HEK293 (cell line): ENCODE measurements at regions not wholly inside any gene's neighbourhood (a gene's known extent, or its start where the extent isn't known, plus 50 kb on each side); places are given as distances from the start of the nearest gene placed in this dataset.

Source experiments
- CTCF ChIA-PET: fragments of 350-600 bp; formaldehyde crosslinking; extraction: SDS; loops from one replicate; lab custom pipeline; 2021; ENCODE audit warnings: antibody characterized with exemption; lab: Yijun Ruan, JAX
- POLR2A ChIA-PET: fragments of 300-600 bp; formaldehyde crosslinking; extraction: SDS; loops from one replicate; lab custom pipeline; 2020; ENCODE audit warnings: antibody characterized with exemption, inconsistent platforms; lab: Yijun Ruan, JAX
- H3K27ac ChIP-seq: fragments of 200-500 bp; sonication (Bioruptor generic); 2 replicates; pipeline ENCODE4 v1.5.1; 2014; ENCODE audit warnings: low read depth, low read length, control low read depth, inconsistent platforms; ENCODE audit errors: extremely low read depth
- H3K36me3 ChIP-seq, 2 experiments: fragments of 200-500 bp in 1 of 2; sonication (Bioruptor generic) in 1 of 2; 1 replicate in 1 of 2; 2 replicates in 1 of 2; pipeline ENCODE4 v1.5.1; 2014 to 2017; ENCODE audit warnings: inconsistent platforms in 2 of 2, low read length in 2 of 2; ENCODE audit not compliant: control insufficient read depth in 2 of 2, insufficient read depth in 1 of 2
- H3K4me1 ChIP-seq: fragments of 200-500 bp; sonication (Bioruptor generic); 2 replicates; pipeline ENCODE4 v1.5.1; 2014; ENCODE audit warnings: mild to moderate bottlenecking, low read length, inconsistent platforms; ENCODE audit not compliant: control insufficient read depth, insufficient read depth
- H3K4me3 ChIP-seq: 2 replicates; pipeline ENCODE4 v1.5.1; 2011; ENCODE audit warnings: low read depth, mild to moderate bottlenecking, control low read depth, low read length, moderate library complexity
- H3K9me3 ChIP-seq: fragments of 200-500 bp; sonication (Bioruptor generic); 2 replicates; pipeline ENCODE4 v1.5.1; 2014; ENCODE audit warnings: low read depth, low read length, inconsistent platforms; ENCODE audit not compliant: control insufficient read depth, insufficient read depth
- KLF7 ChIP-seq: fragments of 450-650 bp; formaldehyde crosslinking; IDR thresholded peaks from 2 replicates; pipeline ENCODE4 v1.5.1; 2016; ENCODE audit warnings: missing biosample characterization, missing genetic modification characterization, borderline replicate concordance
- SCRT2 ChIP-seq: fragments of 450-650 bp; formaldehyde crosslinking; IDR thresholded peaks from 2 replicates; pipeline ENCODE4 v1.5.1; 2016; ENCODE audit warnings: missing biosample characterization, missing genetic modification characterization
- YY2 ChIP-seq: fragments of 450-650 bp; formaldehyde crosslinking; IDR thresholded peaks from 2 replicates; pipeline ENCODE4 v1.5.1; 2016; ENCODE audit warnings: missing biosample characterization, missing genetic modification characterization
- ZNF16 ChIP-seq: fragments of 450-650 bp; formaldehyde crosslinking; IDR thresholded peaks from 2 replicates; pipeline ENCODE4 v1.5.1; 2016; ENCODE audit warnings: low read depth, missing biosample characterization, missing genetic modification characterization
- ZNF169 ChIP-seq: fragments of 450-650 bp; formaldehyde crosslinking; IDR thresholded peaks from 2 replicates; pipeline ENCODE4 v1.5.1; 2016; ENCODE audit warnings: missing biosample characterization, missing genetic modification characterization
- ZNF175 ChIP-seq: fragments of 450-650 bp; formaldehyde crosslinking; IDR thresholded peaks from 2 replicates; pipeline ENCODE4 v1.5.1; 2016; ENCODE audit warnings: missing biosample characterization, missing genetic modification characterization
- ZNF2 ChIP-seq: fragments of 450-650 bp; formaldehyde crosslinking; IDR thresholded peaks from 2 replicates; pipeline ENCODE4 v1.5.1; 2016; ENCODE audit warnings: missing biosample characterization, missing genetic modification characterization
- ZNF23 ChIP-seq: fragments of 450-650 bp; formaldehyde crosslinking; IDR thresholded peaks from 2 replicates; pipeline ENCODE4 v1.5.1; 2016; ENCODE audit warnings: missing biosample characterization, missing genetic modification characterization, borderline replicate concordance
- ZNF274 ChIP-seq, 2 experiments: fragments of 200-500 bp in 1 of 2; fragments of 450-650 bp in 1 of 2; sonication (Bioruptor generic) in 1 of 2; formaldehyde crosslinking in 1 of 2; IDR thresholded peaks; 2 replicates each; pipeline versions ENCODE4 v1.5.1 to v1.6.1; 2014 to 2016; ENCODE audit warnings: borderline replicate concordance in 1 of 2, inconsistent platforms in 1 of 2, low read length in 1 of 2, missing biosample characterization in 1 of 2, missing genetic modification characterization in 1 of 2
- ZNF777 ChIP-seq: fragments of 450-650 bp; formaldehyde crosslinking; IDR thresholded peaks from 2 replicates; pipeline ENCODE4 v1.5.1; 2017; ENCODE audit warnings: missing biosample characterization, missing genetic modification characterization, borderline replicate concordance
- TF ChIP-seq, protein P1 (sequence below): fragments of 450-650 bp; formaldehyde crosslinking; IDR thresholded peaks from 2 replicates; pipeline ENCODE4 v1.5.1; 2016; ENCODE audit warnings: missing biosample characterization, missing genetic modification characterization
- TF ChIP-seq, protein P2 (sequence below): fragments of 450-650 bp; formaldehyde crosslinking; IDR thresholded peaks from 2 replicates; pipeline ENCODE4 v1.5.1; 2016; ENCODE audit warnings: missing biosample characterization, missing genetic modification characterization
- TF ChIP-seq, protein P3 (sequence below): fragments of 450-650 bp; formaldehyde crosslinking; IDR thresholded peaks from 2 replicates; pipeline ENCODE4 v1.5.1; 2016; ENCODE audit warnings: missing biosample characterization, missing genetic modification characterization
- TF ChIP-seq, protein P4 (sequence below): fragments of 450-650 bp; formaldehyde crosslinking; IDR thresholded peaks from 2 replicates; pipeline ENCODE4 v1.5.1; 2016; ENCODE audit warnings: missing biosample characterization, missing genetic modification characterization, borderline replicate concordance
- TF ChIP-seq, protein P5 (sequence below): fragments of 450-650 bp; formaldehyde crosslinking; IDR thresholded peaks from 2 replicates; pipeline ENCODE4 v1.5.1; 2017; ENCODE audit warnings: missing biosample characterization, missing genetic modification characterization
- TF ChIP-seq, protein P6 (sequence below): fragments of 450-650 bp; formaldehyde crosslinking; IDR thresholded peaks from 2 replicates; pipeline ENCODE4 v1.5.1; 2016; ENCODE audit warnings: missing biosample characterization, missing genetic modification characterization

DNA sequence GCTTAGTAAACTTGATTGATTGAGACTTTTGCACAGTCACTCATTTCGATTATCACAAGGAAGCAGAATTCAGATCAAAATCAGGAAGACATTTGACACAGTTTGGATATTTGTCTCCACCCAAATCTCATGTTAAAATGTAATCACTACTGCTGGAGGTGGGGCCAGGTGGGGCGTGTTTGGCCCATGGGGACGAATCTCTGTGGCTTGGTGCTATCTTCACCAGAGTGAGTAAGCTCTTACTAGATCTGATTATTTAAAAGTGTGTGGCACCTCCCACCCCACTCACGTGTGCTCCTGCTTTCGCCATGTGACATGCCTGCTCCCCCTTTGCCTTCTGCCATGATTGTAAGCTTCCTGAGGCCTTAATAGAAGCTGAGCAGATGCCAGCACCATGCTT is 291.4 kb downstream of the PCNX1 start (continued):
- TF ChIP-seq ZNF777 (tag by site-specific recombination) (no peak), ZNF274 (IDR thresholded peaks at IDR 0.05; ENCODE audit: low read length) (no peak), ZNF274 (tag by site-specific recombination; IDR thresholded peaks at IDR 0.05; ENCODE audit: borderline replicate concordance) (no peak)
- TF ChIP-seq, protein P1, sequence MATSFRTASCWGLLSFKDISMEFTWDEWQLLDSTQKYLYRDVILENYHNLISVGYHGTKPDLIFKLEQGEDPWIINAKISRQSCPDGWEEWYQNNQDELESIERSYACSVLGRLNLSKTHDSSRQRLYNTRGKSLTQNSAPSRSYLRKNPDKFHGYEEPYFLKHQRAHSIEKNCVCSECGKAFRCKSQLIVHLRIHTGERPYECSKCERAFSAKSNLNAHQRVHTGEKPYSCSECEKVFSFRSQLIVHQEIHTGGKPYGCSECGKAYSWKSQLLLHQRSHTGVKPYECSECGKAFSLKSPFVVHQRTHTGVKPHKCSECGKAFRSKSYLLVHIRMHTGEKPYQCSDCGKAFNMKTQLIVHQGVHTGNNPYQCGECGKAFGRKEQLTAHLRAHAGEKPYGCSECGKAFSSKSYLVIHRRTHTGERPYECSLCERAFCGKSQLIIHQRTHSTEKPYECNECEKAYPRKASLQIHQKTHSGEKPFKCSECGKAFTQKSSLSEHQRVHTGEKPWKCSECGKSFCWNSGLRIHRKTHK (tag by site-specific recombination) = no peak
- TF ChIP-seq, all 188 proteins: peak for 0

DNA sequence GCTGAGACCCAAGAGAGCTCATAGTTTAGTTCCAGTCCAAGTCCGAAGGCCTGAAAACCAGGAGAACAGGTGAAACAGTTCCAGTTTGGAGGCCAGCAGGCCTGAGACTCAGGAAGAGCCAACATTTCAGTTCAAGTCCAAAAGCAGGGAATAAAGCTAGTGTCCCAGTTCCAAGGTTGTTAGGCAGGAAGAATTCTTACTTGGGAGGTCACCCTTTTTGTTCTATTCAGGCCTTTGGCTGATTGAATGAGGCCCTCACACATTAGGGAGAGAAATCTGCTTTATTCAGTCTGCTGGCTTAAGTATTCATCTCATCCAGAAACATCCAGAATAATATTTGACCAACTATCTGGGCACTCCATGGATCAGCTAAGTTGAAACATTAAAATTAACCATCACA is 294.6 kb downstream of the PCNX1 start:
- Histone ChIP-seq H3K27ac (no peak overlapping the region), H3K36me3 (no peaks in the 10 kb centered on the region), H3K4me1 (no peaks in the 10 kb centered on the region), H3K4me3 (no peak overlapping the region), H3K9me3 (no peaks in the 10 kb centered on the region)
- TF ChIP-seq ZNF169 (tag by site-specific recombination) = no peak
- TF ChIP-seq, protein P2, sequence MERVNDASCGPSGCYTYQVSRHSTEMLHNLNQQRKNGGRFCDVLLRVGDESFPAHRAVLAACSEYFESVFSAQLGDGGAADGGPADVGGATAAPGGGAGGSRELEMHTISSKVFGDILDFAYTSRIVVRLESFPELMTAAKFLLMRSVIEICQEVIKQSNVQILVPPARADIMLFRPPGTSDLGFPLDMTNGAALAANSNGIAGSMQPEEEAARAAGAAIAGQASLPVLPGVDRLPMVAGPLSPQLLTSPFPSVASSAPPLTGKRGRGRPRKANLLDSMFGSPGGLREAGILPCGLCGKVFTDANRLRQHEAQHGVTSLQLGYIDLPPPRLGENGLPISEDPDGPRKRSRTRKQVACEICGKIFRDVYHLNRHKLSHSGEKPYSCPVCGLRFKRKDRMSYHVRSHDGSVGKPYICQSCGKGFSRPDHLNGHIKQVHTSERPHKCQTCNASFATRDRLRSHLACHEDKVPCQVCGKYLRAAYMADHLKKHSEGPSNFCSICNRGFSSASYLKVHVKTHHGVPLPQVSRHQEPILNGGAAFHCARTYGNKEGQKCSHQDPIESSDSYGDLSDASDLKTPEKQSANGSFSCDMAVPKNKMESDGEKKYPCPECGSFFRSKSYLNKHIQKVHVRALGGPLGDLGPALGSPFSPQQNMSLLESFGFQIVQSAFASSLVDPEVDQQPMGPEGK = no peak
- CTCF ChIA-PET = interaction anchor here (0.6 kb wide), 1 partner anchor 17 kb away, joined by 3 read pairs; no protein-coding TSS in a partner anchor
- POLR2A ChIA-PET = interaction anchor here (0.6 kb wide), 1 partner anchor 1189 kb away, joined by 3 read pairs; no protein-coding TSS in a partner anchor

DNA sequence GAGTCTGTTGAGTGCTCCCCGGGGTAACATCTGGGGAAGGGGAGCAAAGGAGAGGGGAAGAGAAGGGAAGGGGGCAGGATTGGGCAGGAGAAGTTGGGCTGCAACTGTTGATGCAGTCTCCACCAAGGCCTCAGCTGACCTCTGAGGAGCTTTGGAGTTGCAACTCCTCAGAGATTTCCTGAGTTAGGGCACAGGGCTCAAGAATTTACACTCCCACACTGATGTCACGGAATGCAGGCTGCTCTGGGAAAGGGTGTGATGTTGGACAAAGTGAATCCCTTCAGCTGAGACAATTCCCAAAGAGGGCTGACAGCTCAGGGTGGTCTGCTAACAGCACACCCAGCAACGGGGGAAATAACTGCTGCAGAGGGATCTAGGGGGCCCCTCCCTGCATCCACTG is 295.6 kb downstream of the PCNX1 start:
- TF ChIP-seq, protein P3, sequence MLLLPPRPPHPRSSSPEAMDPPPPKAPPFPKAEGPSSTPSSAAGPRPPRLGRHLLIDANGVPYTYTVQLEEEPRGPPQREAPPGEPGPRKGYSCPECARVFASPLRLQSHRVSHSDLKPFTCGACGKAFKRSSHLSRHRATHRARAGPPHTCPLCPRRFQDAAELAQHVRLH = no peak
- TF ChIP-seq ZNF23 (tag by site-specific recombination) = no peak
- TF ChIP-seq, all 188 proteins: peak for 0
- Histone ChIP-seq H3K4me3 (no peak overlapping the region), H3K4me1 (no peaks in the 10 kb centered on the region), H3K36me3 (no peaks in the 10 kb centered on the region), H3K9me3 (no peaks in the 10 kb centered on the region), H3K27ac (no peak overlapping the region)
- CTCF ChIA-PET = no interaction called here
- POLR2A ChIA-PET = no interaction called here

DNA sequence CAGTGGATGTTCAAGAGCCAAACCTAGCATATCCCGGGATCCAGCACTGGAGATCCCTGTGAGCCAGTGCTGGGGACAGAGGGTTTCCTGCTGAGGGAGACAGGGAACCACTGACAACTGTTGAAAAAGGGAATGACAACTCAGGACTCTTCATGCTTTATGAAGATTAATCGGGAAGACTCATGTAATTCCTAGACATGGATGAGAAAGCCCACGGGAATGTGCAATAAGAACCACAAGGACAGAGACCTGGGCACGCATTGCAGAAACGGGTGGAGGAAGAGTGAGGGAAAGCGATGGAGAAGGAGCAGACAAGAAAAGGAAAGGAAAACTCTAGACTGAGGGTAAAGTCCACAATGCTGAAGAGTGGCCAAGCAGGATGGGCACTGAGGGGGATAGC is 296.0 kb downstream of the PCNX1 start:
- Histone ChIP-seq H3K4me3 (no peak overlapping the region), H3K27ac (no peak overlapping the region), H3K4me1 (no peaks in the 10 kb centered on the region), H3K9me3 (no peaks in the 10 kb centered on the region), H3K36me3 (no peaks in the 10 kb centered on the region)
- POLR2A ChIA-PET = no interaction called here
- CTCF ChIA-PET = no interaction called here
- TF ChIP-seq, protein P4, sequence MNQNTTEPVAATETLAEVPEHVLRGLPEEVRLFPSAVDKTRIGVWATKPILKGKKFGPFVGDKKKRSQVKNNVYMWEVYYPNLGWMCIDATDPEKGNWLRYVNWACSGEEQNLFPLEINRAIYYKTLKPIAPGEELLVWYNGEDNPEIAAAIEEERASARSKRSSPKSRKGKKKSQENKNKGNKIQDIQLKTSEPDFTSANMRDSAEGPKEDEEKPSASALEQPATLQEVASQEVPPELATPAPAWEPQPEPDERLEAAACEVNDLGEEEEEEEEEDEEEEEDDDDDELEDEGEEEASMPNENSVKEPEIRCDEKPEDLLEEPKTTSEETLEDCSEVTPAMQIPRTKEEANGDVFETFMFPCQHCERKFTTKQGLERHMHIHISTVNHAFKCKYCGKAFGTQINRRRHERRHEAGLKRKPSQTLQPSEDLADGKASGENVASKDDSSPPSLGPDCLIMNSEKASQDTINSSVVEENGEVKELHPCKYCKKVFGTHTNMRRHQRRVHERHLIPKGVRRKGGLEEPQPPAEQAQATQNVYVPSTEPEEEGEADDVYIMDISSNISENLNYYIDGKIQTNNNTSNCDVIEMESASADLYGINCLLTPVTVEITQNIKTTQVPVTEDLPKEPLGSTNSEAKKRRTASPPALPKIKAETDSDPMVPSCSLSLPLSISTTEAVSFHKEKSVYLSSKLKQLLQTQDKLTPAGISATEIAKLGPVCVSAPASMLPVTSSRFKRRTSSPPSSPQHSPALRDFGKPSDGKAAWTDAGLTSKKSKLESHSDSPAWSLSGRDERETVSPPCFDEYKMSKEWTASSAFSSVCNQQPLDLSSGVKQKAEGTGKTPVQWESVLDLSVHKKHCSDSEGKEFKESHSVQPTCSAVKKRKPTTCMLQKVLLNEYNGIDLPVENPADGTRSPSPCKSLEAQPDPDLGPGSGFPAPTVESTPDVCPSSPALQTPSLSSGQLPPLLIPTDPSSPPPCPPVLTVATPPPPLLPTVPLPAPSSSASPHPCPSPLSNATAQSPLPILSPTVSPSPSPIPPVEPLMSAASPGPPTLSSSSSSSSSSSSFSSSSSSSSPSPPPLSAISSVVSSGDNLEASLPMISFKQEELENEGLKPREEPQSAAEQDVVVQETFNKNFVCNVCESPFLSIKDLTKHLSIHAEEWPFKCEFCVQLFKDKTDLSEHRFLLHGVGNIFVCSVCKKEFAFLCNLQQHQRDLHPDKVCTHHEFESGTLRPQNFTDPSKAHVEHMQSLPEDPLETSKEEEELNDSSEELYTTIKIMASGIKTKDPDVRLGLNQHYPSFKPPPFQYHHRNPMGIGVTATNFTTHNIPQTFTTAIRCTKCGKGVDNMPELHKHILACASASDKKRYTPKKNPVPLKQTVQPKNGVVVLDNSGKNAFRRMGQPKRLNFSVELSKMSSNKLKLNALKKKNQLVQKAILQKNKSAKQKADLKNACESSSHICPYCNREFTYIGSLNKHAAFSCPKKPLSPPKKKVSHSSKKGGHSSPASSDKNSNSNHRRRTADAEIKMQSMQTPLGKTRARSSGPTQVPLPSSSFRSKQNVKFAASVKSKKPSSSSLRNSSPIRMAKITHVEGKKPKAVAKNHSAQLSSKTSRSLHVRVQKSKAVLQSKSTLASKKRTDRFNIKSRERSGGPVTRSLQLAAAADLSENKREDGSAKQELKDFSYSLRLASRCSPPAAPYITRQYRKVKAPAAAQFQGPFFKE (tag by site-specific recombination) = no peak
- TF ChIP-seq ZNF2 (tag by site-specific recombination) (no peak), SCRT2 (tag by site-specific recombination) (no peak), KLF7 (tag by site-specific recombination) (no peak), YY2 (tag by site-specific recombination) (no peak), ZNF16 (no peak), ZNF175 (tag by site-specific recombination) (no peak)
- TF ChIP-seq, protein P5, sequence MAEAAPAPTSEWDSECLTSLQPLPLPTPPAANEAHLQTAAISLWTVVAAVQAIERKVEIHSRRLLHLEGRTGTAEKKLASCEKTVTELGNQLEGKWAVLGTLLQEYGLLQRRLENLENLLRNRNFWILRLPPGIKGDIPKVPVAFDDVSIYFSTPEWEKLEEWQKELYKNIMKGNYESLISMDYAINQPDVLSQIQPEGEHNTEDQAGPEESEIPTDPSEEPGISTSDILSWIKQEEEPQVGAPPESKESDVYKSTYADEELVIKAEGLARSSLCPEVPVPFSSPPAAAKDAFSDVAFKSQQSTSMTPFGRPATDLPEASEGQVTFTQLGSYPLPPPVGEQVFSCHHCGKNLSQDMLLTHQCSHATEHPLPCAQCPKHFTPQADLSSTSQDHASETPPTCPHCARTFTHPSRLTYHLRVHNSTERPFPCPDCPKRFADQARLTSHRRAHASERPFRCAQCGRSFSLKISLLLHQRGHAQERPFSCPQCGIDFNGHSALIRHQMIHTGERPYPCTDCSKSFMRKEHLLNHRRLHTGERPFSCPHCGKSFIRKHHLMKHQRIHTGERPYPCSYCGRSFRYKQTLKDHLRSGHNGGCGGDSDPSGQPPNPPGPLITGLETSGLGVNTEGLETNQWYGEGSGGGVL = no peak
- TF ChIP-seq, protein P6, sequence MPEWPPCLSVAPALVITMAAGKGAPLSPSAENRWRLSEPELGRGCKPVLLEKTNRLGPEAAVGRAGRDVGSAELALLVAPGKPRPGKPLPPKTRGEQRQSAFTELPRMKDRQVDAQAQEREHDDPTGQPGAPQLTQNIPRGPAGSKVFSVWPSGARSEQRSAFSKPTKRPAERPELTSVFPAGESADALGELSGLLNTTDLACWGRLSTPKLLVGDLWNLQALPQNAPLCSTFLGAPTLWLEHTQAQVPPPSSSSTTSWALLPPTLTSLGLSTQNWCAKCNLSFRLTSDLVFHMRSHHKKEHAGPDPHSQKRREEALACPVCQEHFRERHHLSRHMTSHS = no peak
